Retinal pigment epithelial cell (primary cell): ENCODE measurements at regions not wholly inside any gene's neighbourhood (a gene's known extent, or its start where the extent isn't known, plus 50 kb on each side); places are given as distances from the start of the nearest gene placed in this dataset.
"Not testable (repeated sequence)": the region's sequence is repeated elsewhere in the genome, so short reads cannot be mapped to it uniquely, and the experiment has no call there.

Experiments used
- DNase-seq: peaks from one replicate; pipeline ENCODE4 v3.0.0-alpha.2; 2010; ENCODE audit warnings: low read depth
- H3K4me3 ChIP-seq: 2 replicates; pipeline ENCODE4 v1.5.1; 2011; ENCODE audit warnings: mild to moderate bottlenecking, low read length, control low read depth, moderate library complexity
- TF ChIP-seq, protein P1 (sequence below): conservative IDR thresholded peaks from 2 replicates; pipeline ENCODE4 v1.5.1; 2011; ENCODE audit warnings: low read depth, low read length, control low read depth, inconsistent platforms

DNA sequence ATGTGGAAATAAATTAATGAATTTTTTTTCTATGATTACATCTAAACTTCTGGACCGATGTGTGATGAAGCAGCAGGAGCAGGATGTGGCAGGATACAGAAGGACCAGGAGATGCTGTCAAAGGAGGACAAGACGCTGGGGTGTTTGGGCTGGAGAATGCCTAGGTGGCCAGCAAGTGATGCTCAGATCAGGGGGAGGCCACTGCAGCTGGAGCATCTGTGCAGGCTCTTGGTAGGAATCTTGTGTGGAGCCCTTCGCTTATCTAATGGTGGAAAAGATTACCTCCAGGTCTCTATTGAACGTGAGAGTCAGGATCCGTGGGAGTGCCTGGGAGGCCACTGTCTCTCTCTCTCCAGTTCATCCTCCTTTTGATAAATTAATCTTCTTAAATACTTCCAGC is 79.8 kb downstream of the MRPL36 start:
- DNase-seq, result no peak
- no peak overlapping the region for H3K4me3 ChIP-seq
- TF ChIP-seq, protein P1, sequence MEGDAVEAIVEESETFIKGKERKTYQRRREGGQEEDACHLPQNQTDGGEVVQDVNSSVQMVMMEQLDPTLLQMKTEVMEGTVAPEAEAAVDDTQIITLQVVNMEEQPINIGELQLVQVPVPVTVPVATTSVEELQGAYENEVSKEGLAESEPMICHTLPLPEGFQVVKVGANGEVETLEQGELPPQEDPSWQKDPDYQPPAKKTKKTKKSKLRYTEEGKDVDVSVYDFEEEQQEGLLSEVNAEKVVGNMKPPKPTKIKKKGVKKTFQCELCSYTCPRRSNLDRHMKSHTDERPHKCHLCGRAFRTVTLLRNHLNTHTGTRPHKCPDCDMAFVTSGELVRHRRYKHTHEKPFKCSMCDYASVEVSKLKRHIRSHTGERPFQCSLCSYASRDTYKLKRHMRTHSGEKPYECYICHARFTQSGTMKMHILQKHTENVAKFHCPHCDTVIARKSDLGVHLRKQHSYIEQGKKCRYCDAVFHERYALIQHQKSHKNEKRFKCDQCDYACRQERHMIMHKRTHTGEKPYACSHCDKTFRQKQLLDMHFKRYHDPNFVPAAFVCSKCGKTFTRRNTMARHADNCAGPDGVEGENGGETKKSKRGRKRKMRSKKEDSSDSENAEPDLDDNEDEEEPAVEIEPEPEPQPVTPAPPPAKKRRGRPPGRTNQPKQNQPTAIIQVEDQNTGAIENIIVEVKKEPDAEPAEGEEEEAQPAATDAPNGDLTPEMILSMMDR, result no peak

DNA sequence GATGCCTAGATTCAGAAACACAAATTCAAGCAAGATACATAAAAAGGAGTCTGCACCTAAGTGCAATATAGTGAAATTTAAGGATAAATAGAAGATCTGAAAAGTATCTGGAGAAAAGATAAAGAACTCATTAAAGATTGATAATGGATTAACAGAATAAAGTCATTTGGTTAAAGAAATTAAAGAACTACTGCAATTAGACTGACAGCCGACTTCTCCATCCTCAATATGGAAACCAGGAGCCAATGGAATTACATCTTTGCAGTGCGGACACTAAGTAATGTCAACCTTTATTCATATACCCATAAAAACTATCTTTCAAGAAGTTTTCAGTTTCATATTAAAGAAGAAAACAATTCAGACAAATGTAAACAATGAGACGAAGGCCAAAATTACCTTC is 81.0 kb downstream of the MRPL36 start:
- DNase-seq, result no peak
- TF ChIP-seq, protein P1, result no peak
- no peak overlapping the region for H3K4me3 ChIP-seq

DNA sequence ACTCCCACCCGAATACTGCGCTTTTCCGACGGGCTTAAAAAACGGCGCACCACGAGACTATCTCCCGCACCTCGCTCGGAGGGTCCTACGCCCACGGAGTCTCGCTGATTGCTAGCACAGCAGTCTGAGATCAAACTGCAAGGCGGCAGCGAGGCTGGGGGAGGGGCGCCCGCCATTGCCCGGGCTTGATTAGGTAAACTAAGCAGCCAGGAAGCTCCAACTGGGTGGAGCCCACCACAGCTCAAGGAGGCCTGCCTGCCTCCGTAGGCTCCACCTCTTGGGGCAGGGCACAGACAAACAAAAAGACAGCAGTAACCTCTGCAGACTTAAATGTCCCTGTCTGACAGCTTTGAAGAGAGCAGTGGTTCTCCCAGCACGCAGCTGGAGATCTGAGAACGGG is 89.5 kb downstream of the MRPL36 start:
- DNase-seq, H3K4me3 ChIP-seq: not testable (repeated sequence)

DNA sequence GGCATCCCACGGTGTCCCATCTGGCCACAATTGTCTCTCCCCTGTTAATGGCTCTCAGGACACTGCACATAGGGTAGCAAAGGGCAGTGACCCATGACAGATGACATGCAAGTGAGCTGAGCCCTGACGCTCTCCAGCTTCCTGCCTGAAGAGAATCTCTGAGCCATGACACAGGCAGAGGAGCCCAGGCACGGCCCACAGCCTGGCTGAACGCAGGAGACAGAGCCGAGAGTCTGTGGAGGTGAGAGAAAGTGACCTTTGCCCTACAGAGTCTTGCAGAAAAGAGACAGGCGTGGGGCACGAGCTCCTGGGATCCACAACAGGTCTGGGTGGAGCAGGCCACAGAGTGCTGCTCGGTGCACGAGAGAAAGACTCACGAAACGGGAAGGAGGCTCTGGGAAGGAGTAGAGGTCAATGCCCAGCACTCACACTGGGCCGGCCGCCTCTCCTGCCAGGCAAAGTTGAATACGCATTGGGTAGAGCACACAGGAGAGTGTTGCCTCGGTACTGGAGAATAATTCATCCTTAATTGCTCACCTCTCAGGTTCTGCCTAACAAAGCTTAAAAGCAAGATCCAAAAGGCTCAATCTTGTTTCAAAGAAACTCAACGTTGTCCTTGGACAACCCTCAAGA is 90.3 kb downstream of the MRPL36 start:
- no peak for DNase-seq
- TF ChIP-seq, protein P1, result no peak
- no peak overlapping the region for H3K4me3 ChIP-seq

DNA sequence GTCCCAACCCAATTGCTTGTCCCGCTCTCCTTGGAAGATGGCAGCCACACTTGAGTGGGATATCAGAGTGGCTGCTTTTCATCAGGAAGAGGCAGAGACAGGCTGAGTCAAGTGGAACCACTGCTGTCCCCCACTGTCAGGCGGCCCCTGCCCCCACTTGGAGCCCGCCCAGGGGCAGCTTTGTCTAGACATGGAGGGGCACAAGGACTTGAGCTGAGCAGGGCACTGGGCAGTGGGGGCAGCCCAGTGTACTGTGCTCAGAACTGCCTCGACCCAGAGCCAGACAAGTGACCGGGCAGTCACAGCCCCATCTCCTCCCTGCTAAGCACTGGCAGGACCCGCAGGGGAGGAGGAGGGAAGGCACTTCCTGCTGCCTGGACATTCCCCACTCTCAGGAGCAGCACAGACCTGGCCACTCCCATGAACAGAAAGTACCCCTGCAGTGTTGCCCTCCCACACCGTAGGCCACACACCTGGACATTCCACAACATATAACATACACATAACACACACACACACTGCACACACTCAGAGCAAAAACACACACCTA is 91.0 kb downstream of the MRPL36 start:
- no peak for DNase-seq
- no peak overlapping the region for H3K4me3 ChIP-seq
- TF ChIP-seq, protein P1, result no peak

DNA sequence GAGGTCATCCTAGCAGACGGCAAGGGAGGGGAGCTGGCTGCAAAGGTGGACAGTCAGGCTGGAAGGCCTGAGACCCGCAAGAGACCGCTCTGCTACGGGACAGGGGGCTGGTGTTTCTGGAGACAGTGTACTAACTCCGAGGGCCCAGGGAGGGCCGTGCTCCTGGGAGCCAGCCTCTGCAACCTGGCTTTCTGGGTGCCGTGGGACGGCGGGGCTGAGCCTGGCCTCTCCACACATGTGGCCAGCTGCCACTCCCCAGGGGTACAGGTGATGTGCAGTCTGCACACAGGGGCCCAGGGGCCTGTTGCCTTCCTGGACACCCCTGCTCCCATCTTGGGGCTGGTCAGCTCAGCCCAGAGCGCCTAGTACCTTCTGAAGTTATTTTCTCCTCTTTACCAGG is 92.2 kb downstream of the MRPL36 start:
- no peak for DNase-seq
- TF ChIP-seq, protein P1, result no peak
- H3K4me3 ChIP-seq, result no peak overlapping the region

DNA sequence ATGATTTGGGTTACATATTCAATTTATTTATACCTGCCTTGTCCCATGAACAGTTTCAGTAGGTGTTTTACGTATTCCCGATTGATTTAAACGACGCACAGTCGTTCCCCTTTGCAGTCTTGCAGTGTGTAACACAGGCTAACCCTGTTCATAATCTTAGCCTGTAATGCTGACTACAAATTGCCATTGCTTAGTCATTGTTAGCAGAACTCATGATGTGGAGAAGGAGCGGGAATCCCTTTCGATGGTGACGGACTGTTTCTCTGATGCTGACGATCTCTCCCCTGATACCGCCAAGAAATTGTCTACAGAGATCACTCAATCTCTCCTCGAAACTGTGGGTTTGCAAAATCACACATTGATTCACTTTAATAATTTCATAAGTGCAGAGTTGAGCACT is 93.2 kb downstream of the MRPL36 start:
- no peak for DNase-seq
- H3K4me3 ChIP-seq, result no peak overlapping the region
- TF ChIP-seq, protein P1, result no peak
